ENCODE measurements at regions not wholly inside any gene's neighbourhood (a gene's known extent, or its start where the extent isn't known, plus 50 kb on each side); places are given as distances from the start of the nearest gene placed in this dataset.

DNA sequence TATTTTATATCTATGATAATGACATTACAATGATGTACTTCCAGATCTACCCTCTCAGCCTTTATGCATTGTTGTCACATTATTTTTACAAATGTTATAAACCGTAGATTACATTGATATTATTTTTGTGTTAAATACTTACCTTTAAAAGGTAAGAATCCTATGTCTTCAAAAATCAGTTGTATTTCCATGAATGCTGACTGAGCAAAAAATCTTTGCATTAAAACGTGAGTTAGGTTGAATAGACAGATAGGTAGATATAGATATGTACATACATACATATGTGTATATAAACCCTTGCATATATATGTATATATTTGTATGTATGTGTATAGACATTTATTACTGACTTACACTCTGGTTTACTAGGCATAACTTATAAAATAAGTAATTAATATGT, 558.2 kb downstream of the CDH26 start:
- TF ChIP-seq CTCF (IDR thresholded peaks at IDR 0.05; ENCODE audit: low read length) (no peak), EZH2phosphoT487 (IDR thresholded peaks at IDR 0.05; ENCODE audit: low read length) (no peak), EZH2 (optimal IDR thresholded peaks at IDR 0.05; ENCODE audit: low read depth, low read length) (no peak)
